MM.1S (cell line): ENCODE measurements at regions not wholly inside any gene's neighbourhood (a gene's known extent, or its start where the extent isn't known, plus 50 kb on each side); places are given as distances from the start of the nearest gene placed in this dataset.

Experiments
- CTCF ChIP-seq: fragments of 300-600 bp; sonication (generic); IDR thresholded peaks from 2 replicates; pipeline ENCODE4 v1.5.1; 2016; ENCODE audit warnings: antibody characterized with exemption, low read length, mixed read lengths
- EZH2 ChIP-seq: fragments of 300-600 bp; sonication (generic); optimal IDR thresholded peaks from 2 replicates; pipeline ENCODE3; 2017; ENCODE audit warnings: low read depth, mild to moderate bottlenecking, antibody characterized with exemption, low read length, mixed read lengths
- EZH2phosphoT487 ChIP-seq: fragments of 300-600 bp; sonication (generic); IDR thresholded peaks from 2 replicates; pipeline ENCODE4 v1.6.1; 2018; ENCODE audit warnings: antibody characterized with exemption, low read length

GRCh38 chr5:171580502-171581265 lies 161.2 kb downstream of the FGF18 start:
- TF ChIP-seq CTCF (no peak), EZH2 (no peak), EZH2phosphoT487 (no peak)
